Glomerular endothelial cell (primary cell): ENCODE measurements at regions not wholly inside any gene's neighbourhood (a gene's known extent, or its start where the extent isn't known, plus 50 kb on each side); places are given as distances from the start of the nearest gene placed in this dataset.

Source experiments
- DNase-seq: peaks from one replicate; pipeline ENCODE4 v3.0.0-alpha.2; 2011; ENCODE audit warnings: low read depth, low spot score; ENCODE audit errors: extremely low read depth

GRCh38 chr22:19639610-19640135 is 74.6 kb upstream of the SEPTIN5 start:
- DNase-seq = no peak

- DNase-seq = no peak
These were observed 74.0 kb upstream of the SEPTIN5 start for GRCh38 chr22:19640306-19640705.

DNA sequence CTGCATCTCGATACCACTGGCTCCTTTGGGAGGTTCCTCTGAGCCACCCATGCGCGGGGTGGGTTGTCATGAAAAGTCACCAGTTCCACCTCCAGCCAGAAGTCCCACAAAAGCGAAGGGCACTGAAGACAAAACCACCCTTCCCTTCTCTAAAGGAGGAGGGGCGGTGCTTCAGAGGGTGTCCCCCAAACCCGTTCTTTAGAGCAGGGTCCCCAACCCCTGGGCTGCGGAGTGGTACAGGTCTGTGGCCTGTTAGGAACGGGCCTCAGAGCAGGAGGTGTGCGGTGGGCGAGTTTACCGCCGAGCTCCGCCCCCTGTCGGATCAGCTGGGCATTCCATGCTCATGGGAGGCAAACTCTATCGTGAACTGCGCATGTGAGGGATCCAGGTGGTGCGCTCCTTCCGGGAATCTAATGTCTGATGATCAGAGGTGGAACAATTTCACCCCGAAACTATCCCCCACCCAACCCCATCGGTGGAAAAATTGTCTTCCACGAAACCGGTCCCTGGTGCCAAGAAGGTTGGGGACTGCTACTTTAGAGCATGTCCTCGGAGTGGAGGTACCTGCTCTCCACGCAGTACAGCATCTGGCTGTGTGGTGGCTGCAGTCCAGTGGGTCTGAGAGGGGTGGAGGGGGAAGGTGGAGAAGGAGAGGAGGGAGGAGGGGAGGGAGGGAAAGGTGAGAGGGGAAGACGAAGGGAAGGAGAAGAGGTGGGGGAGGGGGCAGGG is 72.9 kb upstream of the SEPTIN5 start:
- DNase-seq = no peak

DNA sequence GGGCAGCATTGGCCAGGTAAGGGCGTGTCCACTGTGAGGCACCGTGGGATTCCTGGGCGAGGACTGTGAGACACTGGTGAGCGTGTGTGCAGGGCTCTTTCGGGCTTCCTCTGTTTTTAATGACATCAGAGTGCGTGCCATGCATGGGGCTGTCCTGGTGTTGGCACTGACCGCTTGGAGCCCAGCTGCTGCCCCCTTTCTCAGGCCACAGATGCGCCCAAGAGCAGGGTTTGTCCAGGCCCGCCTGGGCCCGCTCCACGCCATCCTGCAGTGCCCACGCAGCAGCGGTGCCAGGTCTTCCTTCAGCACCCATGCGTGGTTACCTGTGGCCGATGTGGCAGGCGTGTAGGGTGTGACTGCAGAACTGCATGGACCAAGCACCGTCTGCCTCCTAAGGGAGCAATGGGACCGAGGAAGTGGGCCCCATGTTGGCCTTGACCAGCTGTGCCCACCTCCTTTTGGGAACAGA is 72.3 kb upstream of the SEPTIN5 start:
- DNase-seq = no peak

DNA sequence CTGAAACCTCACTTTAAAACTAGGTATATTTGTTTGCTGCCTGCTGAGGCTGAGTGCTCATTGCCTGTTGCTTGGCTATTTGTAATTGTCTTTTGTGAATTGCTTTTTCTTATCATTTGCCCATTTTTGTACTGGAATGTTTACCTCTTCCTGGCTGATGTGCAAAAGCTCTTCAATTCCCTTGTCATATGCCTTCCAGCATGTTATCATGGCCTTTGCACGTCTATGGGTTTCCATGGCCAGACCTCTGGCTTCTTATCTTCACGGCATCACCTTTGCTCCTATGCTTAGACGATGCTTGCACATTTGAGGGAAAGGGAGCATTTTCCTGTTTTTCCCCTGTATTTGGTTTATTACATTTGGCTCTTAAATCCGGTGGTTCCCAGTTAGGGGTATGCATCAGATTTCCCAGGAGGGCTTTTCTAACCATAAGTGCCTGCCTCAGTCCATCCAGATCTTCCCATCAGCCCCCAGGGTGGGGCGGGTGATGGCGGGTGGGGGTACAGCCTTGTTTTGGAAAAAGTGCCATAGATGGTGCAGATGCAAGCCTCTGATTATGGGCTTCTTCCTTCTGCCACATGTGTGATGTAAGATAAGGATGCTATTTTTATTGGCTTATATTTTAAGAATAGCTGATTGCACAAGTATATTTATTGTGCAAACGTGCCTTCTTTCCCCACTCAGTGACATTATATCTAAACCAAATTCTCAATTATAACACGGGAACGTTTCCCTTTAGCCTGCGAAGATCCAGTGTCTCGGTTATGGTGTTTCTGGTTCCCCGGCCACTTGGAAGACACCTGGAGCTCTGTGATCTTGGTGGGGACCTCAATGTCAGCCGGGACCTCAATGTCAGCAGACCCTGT is 70.6 kb upstream of the SEPTIN5 start:
- DNase-seq = no peak

- DNase-seq = no peak
These were observed 69.7 kb upstream of the SEPTIN5 start for GRCh38 chr22:19644314-19645223.

- DNase-seq = no peak
These were observed 68.9 kb upstream of the SEPTIN5 start for GRCh38 chr22:19645391-19645790.

DNA sequence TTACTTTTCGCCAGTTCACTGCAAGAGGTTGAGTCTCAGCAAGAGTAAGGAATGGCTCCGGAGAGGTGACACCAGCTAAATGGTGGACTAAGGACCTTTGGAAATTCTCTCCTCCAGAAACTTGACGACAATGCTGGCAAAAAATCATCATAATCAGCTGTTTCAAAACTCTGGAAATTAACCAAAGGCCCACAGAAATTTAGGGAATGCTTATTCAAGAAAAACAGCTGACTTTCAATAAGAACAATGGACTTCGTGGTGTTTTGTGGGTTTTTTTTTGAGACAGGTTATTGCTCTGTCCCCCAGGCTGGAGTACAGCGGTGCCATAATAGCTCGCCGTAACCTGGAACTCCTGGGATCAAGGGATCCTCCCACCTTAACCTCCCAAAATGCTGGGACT is 68.4 kb upstream of the SEPTIN5 start:
- DNase-seq = no peak

DNA sequence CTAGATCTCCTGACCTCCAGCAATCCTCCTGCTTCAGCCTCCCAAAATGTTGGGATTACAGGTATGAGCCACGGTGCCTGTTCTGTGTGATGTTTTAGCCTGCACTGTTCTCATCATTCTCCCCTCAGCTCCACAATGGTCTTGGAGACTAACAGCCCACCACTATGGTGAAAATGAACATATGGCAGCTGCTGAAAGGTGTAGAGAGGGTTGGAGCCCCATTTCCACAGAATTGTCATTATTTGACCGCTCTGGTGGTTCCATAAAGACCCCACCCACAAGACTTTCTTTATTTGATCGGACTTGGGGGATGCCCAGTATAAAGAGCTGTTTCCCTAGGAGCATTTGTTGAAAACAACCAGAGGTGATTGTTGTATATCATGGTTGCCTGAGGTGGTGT is 67.9 kb upstream of the SEPTIN5 start:
- no peak for DNase-seq

- no peak for DNase-seq
These were observed 65.8 kb upstream of the SEPTIN5 start for GRCh38 chr22:19648419-19648929.

- DNase-seq = no peak
These were observed 62.0 kb upstream of the SEPTIN5 start for GRCh38 chr22:19652316-19652715.

- no peak for DNase-seq
These were observed 59.8 kb upstream of the SEPTIN5 start for GRCh38 chr22:19654338-19654987.

GRCh38 chr22:19655399-19655798 is 58.9 kb upstream of the SEPTIN5 start:
- no peak for DNase-seq

DNA sequence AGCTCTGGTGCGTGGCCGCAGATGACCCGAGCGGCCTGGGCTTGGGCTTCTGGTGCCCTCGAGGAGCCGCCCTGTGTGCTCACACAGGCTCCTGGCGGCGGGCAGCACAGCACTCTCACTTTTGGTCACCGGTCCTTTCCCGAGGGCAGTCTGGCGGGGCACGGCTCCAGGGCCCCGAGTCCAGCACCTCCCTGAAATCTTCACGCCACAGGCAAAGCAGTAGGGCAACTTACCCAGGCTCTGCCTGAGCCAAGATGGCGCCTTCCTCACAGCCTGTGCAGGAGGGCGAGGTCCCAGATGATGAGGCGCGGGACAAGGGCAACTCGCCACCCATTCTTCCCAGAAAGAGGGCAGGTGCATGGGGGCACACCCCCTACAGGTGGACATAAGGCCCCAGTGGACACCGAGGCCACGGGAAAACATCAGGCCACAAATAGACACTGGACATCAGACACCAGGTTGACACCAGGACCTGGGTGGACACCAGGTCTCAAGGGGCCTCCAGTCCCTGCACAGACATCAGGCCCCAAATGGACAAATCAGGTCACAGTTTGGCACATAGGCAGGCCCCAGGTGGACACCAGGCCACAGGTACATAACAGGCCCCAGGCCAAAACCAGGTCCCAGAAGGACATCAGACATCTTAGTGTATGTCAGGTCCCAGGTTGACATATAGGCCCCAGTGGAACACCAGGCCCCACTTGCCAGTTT is 57.6 kb upstream of the SEPTIN5 start:
- no peak for DNase-seq

GRCh38 chr22:19657252-19658056 is 56.8 kb upstream of the SEPTIN5 start:
- no peak for DNase-seq

DNA sequence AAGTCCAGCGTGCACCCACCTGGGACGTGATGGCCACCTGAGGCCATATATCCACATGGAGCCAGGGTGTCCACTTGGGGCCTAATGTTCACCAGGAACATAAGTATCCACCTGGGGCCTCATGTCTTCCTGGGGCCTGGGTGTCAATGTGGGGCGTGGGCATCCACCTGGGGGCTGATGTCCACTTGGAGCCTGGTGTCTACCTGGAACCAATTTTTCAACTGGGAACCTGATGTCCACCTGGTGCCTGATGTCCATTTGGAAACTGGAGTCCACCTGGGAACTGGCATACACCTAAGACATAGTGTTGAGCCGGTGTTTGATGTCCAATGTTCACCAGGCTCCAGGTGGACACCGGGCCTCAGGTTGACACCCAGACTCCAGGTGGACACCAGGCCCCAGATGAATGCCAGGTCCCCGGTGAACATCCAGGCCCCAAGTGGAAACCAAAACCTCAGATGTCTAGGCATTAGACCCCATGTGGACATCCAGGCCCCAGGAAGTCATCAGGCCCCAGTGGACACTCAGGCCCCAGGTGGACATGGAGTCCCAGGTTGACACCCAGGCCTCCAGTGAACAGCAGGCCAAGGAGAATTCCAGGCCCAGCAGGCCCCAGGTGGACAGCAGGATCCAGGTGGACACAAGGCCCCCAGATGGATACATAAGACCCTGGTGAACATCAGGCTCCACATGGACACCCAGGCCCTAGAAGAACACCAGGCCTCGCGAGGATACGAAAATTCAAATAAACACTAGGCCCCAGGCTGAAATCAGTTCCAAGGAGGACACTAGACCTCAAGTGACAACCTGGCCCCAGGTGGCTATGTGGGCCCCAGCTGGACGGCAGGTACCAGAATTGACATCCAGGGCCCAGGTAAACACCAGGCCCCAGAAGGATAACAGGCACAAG is 56.0 kb upstream of the SEPTIN5 start:
- DNase-seq = no peak

- no peak for DNase-seq
These were observed 55.1 kb upstream of the SEPTIN5 start for GRCh38 chr22:19658967-19659804.
